Suprapubic skin (tissue), 4 donors: ENCODE measurements at regions not wholly inside any gene's neighbourhood (a gene's known extent, or its start where the extent isn't known, plus 50 kb on each side); places are given as distances from the start of the nearest gene placed in this dataset.

Experiments used
- DNase-seq, 2 donors: peaks; one replicate each; pipeline ENCODE4 v3.0.0-alpha.2; 2019; ENCODE audit warnings: low spot score in 2 of 2
- H3K27ac ChIP-seq: fragments of 200-600 bp; sonication (generic); one replicate; pipeline ENCODE4 v1.5.1; 2019
- H3K27me3 ChIP-seq: fragments of 200-600 bp; sonication (generic); one replicate; pipeline ENCODE4 v1.5.1; 2019
- H3K36me3 ChIP-seq: fragments of 200-600 bp; sonication (generic); one replicate; pipeline ENCODE4 v1.5.1; 2019
- H3K4me1 ChIP-seq: fragments of 200-600 bp; sonication (generic); one replicate; pipeline ENCODE4 v1.5.1; 2019
- H3K4me3 ChIP-seq: fragments of 200-600 bp; sonication (generic); one replicate; pipeline ENCODE4 v1.5.1; 2019; ENCODE audit warnings: mild to moderate bottlenecking
- H3K9me3 ChIP-seq: fragments of 200-600 bp; sonication (generic); one replicate; pipeline ENCODE4 v1.5.1; 2019
- EP300 ChIP-seq: sonication (generic); formaldehyde crosslinking; IDR thresholded peaks from one replicate; pipeline ENCODE4 v1.6.1; 2017; ENCODE audit warnings: antibody characterized with exemption
- POLR2A ChIP-seq, 2 donors: fragments of 450-650 bp; IDR thresholded peaks; one replicate each; pipeline ENCODE4 v1.6.1; 2017; ENCODE audit warnings: antibody characterized with exemption in 2 of 2, mild to moderate bottlenecking in 2 of 2, moderate library complexity in 2 of 2
- POLR2AphosphoS5 ChIP-seq, 3 donors: sonication (generic); formaldehyde crosslinking; IDR thresholded peaks; one replicate each; pipeline ENCODE4 v1.6.1; 2017; ENCODE audit warnings: antibody characterized with exemption in 3 of 3
- WGBS: methylation state at CpG from one replicate; pipeline ENCODE4 v1.1.5; 2018; 5-methylcytosine and 5-hydroxymethylcytosine counted together
- TF ChIP-seq, protein P1 (sequence below), 2 donors: fragments of 200-600 bp in 1 of 2; fragments of 450-650 bp in 1 of 2; sonication (generic) in 1 of 2; IDR thresholded peaks; one replicate each; pipeline ENCODE4 v1.5.1; 2016 to 2019; ENCODE audit warnings: antibody characterized with exemption in 2 of 2, mild to moderate bottlenecking in 1 of 2, moderate library complexity in 1 of 2

DNA sequence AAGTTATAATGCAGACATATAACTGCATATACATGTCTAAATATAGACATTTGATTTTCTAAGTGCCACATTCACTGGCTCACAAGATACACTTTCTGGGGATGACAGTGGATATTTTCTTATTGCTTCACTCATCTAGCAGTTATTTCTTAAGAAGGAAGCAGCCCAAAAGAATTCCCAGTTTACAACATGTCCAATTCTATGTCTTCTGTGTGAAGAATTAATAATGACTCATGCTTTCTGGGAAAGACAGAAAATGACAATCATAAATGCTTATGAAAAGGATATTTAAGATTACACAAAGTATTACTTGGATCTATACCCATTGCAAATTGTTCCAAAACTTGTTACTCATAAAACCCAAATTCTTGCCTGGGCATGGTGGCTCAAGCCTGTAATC, 543.4 kb downstream of the SUCLA2 start:
- TF ChIP-seq POLR2AphosphoS5 (IDR thresholded peaks at IDR 0.05) (no peak), EP300 (no peak), POLR2A (IDR thresholded peaks at IDR 0.05) (no peak)
- TF ChIP-seq, protein P1, sequence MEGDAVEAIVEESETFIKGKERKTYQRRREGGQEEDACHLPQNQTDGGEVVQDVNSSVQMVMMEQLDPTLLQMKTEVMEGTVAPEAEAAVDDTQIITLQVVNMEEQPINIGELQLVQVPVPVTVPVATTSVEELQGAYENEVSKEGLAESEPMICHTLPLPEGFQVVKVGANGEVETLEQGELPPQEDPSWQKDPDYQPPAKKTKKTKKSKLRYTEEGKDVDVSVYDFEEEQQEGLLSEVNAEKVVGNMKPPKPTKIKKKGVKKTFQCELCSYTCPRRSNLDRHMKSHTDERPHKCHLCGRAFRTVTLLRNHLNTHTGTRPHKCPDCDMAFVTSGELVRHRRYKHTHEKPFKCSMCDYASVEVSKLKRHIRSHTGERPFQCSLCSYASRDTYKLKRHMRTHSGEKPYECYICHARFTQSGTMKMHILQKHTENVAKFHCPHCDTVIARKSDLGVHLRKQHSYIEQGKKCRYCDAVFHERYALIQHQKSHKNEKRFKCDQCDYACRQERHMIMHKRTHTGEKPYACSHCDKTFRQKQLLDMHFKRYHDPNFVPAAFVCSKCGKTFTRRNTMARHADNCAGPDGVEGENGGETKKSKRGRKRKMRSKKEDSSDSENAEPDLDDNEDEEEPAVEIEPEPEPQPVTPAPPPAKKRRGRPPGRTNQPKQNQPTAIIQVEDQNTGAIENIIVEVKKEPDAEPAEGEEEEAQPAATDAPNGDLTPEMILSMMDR (IDR thresholded peaks at IDR 0.05) = no peak
- no peak overlapping the region for H3K27ac ChIP-seq
- no peaks in the 10 kb centered on the region for H3K27me3 ChIP-seq
- H3K9me3 ChIP-seq = no peaks in the 10 kb centered on the region
- H3K4me1 ChIP-seq = no peaks in the 10 kb centered on the region
- H3K4me3 ChIP-seq = no peak overlapping the region
- no peak for DNase-seq
- no peaks in the 10 kb centered on the region for H3K36me3 ChIP-seq

DNA sequence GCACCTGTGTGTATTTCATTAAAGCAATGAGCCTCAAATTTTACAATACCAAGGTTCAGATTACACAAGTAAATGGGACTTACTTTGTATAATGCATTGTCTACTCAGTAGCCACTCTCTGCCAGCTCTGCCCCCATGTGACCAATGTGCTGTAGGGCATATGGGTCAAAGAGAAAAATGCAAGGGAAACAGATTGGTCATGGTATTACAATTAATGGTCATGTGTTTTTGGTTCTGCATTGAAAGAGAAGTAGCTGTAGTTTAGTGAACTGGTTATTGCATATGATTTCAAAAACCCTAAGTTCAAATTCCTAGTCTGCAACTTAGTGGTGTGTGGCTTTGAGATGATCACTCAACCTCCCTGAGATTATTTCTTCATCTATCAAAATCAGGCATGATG, 545.4 kb downstream of the SUCLA2 start:
- H3K27me3 ChIP-seq = no peaks in the 10 kb centered on the region
- no peak overlapping the region for H3K4me3 ChIP-seq
- TF ChIP-seq EP300 (no peak), POLR2AphosphoS5 (IDR thresholded peaks at IDR 0.05) (no peak), POLR2A (IDR thresholded peaks at IDR 0.05) (no peak)
- TF ChIP-seq, protein P1 (IDR thresholded peaks at IDR 0.05) = no peak
- DNase-seq = no peak
- no peaks in the 10 kb centered on the region for H3K36me3 ChIP-seq
- no peak overlapping the region for H3K27ac ChIP-seq
- H3K4me1 ChIP-seq = no peaks in the 10 kb centered on the region
- H3K9me3 ChIP-seq = no peaks in the 10 kb centered on the region

DNA sequence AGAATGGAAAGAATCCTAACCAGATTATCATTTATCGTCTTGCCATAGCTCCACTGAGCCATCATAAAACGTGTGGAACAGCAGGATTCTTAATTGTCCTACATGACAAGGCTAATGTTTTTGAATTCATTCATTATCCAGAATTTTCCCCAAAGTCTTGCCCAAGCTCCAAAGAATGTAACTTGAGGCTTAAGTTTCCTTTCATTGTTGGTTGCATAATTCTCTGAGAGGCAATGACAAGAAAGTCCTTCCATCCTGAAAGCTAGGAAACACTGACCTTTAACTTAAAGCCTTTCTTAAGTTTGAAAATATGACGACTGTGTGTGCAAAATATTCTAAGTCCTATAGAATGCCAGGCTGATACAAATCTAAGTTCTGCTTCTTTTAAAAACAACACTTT, 546.1 kb downstream of the SUCLA2 start:
- WGBS = 58% methylated on average over 3 of the region's 3 CpGs
- TF ChIP-seq POLR2AphosphoS5 (IDR thresholded peaks at IDR 0.05) = no peak
- no peak for TF ChIP-seq POLR2A (IDR thresholded peaks at IDR 0.05)
- TF ChIP-seq, protein P1 (IDR thresholded peaks at IDR 0.05) = no peak
- TF ChIP-seq EP300 = no peak

DNA sequence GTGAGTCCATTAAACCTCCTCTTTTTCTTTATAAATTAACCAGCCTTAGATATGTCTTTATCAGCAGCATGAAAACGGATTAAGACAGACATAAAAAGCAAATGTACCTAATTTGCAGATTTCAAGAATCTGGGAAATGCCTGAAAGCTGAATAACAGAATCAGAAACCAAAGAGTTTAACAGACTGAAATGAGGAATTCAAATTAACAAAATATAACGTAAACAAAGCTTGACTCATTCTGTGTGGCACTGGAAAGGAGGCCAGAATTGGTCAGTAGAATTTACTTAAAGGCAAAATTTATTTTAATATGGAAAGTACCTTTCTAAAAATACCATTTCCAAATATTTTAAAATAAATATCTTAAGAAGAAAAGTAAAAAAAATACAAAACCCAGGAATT, 540.6 kb upstream of the HTR2A start:
- H3K4me3 ChIP-seq = no peak overlapping the region
- DNase-seq = no peak
- no peaks in the 10 kb centered on the region for H3K9me3 ChIP-seq
- TF ChIP-seq EP300 = no peak
- no peak for TF ChIP-seq POLR2A (IDR thresholded peaks at IDR 0.05)
- TF ChIP-seq, protein P1 (IDR thresholded peaks at IDR 0.05) = no peak
- WGBS = 69% methylated on average over 2 of the region's 2 CpGs
- H3K4me1 ChIP-seq = no peaks in the 10 kb centered on the region
- H3K36me3 ChIP-seq = no peaks in the 10 kb centered on the region
- no peak overlapping the region for H3K27ac ChIP-seq
- no peaks in the 10 kb centered on the region for H3K27me3 ChIP-seq

More for the DNA sequence above, 546.1 kb downstream of the SUCLA2 start:
- H3K9me3 ChIP-seq = no peaks in the 10 kb centered on the region
- H3K4me3 ChIP-seq = no peak overlapping the region
- no peaks in the 10 kb centered on the region for H3K36me3 ChIP-seq
- no peaks in the 10 kb centered on the region for H3K27me3 ChIP-seq
- H3K27ac ChIP-seq = no peak overlapping the region
- no peaks in the 10 kb centered on the region for H3K4me1 ChIP-seq
- no peak for DNase-seq

DNA sequence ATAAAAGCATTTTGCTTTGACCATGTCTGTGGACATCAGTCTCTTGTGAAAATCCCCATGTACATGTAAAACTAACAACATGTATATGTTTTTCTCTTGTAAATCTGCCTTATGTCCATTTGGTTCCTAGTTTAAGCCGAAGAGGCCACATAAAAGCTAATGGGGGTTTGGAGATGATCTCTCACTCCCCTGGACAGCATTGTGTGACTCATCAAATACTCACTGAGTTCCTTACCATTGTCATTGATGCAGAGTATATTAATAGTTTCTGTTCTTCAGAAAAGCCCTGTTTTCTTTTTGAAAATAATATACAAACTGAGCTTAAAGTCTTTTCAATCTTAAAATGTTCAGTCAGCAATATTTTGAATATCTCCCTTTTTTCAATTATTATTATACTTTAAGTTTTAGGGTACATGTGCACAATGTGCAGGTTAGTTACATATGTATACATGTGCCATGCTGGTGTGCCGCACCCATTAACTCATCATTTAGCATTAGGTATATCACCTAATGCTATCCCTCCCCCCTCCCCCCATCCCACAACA, 536.7 kb upstream of the HTR2A start:
- Histone ChIP-seq H3K9me3 (no peaks in the 10 kb centered on the region), H3K4me3 (no peak overlapping the region), H3K27me3 (no peaks in the 10 kb centered on the region), H3K4me1 (no peaks in the 10 kb centered on the region), H3K36me3 (no peaks in the 10 kb centered on the region), H3K27ac (no peak overlapping the region)
- no peak for DNase-seq
- TF ChIP-seq POLR2A (IDR thresholded peaks at IDR 0.05) (no peak), EP300 (no peak), POLR2AphosphoS5 (IDR thresholded peaks at IDR 0.05) (no peak)
- TF ChIP-seq, protein P1 (IDR thresholded peaks at IDR 0.05) = no peak
- 94% methylated on average over 2 of the region's 2 CpGs for WGBS
